Gastrocnemius medialis (tissue), 4 donors: ENCODE measurements at regions not wholly inside any gene's neighbourhood (a gene's known extent, or its start where the extent isn't known, plus 50 kb on each side); places are given as distances from the start of the nearest gene placed in this dataset.

ENCODE experiments used
- POLR2A ChIP-seq, 2 donors: fragments of 450-650 bp; IDR thresholded peaks; one replicate each; pipeline ENCODE4 v1.6.1; 2017; ENCODE audit warnings: antibody characterized with exemption in 2 of 2, mild to moderate bottlenecking in 2 of 2, moderate library complexity in 2 of 2
- TF ChIP-seq, protein P1 (sequence below), 5 experiments: fragments of 450-650 bp in 3 of 5; fragments of 200-600 bp in 2 of 5; sonication (generic) in 2 of 5; IDR thresholded peaks in 4 of 5; conservative IDR thresholded peaks in 1 of 5; 1 replicate in 4 of 5; 2 replicates in 1 of 5; pipeline ENCODE4 v1.5.1; 2016 to 2019; ENCODE audit warnings: antibody characterized with exemption in 5 of 5, mild to moderate bottlenecking in 3 of 5, moderate library complexity in 3 of 5

DNA sequence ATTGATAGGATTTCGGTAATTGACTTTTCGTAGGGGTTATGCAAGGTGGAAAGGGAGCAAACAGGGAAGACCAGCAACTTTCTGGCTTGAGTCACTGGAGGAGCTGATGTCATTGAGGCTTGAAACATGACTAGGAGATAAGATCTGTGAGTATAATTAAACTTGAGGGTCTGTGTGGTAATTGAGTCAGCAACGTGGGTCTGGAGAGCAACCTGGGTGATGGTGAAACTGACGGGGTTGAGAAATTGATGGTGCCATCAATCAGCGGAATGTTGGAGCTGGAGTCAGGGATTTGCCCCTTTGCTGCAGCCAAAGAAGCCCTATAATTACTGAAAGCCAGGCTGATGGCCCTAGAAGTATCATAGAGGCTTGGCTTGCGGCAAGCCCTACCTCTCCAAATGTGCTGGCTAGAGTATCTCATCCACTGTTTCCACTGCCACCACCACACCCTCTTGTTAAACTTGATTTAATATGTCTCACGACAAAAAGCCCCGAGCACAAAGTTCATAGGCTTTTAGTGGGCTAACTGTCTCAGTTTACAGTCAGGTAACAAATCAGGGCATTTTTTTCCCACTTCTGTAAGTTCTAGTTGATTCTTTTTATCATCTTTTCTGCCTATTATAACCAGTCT, 186.9 kb upstream of the ELAC2 start:
- TF ChIP-seq, protein P1, sequence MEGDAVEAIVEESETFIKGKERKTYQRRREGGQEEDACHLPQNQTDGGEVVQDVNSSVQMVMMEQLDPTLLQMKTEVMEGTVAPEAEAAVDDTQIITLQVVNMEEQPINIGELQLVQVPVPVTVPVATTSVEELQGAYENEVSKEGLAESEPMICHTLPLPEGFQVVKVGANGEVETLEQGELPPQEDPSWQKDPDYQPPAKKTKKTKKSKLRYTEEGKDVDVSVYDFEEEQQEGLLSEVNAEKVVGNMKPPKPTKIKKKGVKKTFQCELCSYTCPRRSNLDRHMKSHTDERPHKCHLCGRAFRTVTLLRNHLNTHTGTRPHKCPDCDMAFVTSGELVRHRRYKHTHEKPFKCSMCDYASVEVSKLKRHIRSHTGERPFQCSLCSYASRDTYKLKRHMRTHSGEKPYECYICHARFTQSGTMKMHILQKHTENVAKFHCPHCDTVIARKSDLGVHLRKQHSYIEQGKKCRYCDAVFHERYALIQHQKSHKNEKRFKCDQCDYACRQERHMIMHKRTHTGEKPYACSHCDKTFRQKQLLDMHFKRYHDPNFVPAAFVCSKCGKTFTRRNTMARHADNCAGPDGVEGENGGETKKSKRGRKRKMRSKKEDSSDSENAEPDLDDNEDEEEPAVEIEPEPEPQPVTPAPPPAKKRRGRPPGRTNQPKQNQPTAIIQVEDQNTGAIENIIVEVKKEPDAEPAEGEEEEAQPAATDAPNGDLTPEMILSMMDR (IDR thresholded peaks at IDR 0.05 in 4 of 5, conservative IDR thresholded peaks at IDR 0.05 in 1 of 5), result no peak
- TF ChIP-seq POLR2A (IDR thresholded peaks at IDR 0.05), result no peak
